C4-2B (cell line): ENCODE measurements at regions not wholly inside any gene's neighbourhood (a gene's known extent, or its start where the extent isn't known, plus 50 kb on each side); places are given as distances from the start of the nearest gene placed in this dataset.

Experiments
- ZFX ChIP-seq: fragments of 450-650 bp; IDR thresholded peaks from 2 replicates; pipeline ENCODE4 v1.6.1; 2017
- TF ChIP-seq, protein P1 (sequence below): fragments of 450-650 bp; conservative IDR thresholded peaks from 2 replicates; pipeline ENCODE4 v1.5.1; 2017; ENCODE audit warnings: mild to moderate bottlenecking

DNA sequence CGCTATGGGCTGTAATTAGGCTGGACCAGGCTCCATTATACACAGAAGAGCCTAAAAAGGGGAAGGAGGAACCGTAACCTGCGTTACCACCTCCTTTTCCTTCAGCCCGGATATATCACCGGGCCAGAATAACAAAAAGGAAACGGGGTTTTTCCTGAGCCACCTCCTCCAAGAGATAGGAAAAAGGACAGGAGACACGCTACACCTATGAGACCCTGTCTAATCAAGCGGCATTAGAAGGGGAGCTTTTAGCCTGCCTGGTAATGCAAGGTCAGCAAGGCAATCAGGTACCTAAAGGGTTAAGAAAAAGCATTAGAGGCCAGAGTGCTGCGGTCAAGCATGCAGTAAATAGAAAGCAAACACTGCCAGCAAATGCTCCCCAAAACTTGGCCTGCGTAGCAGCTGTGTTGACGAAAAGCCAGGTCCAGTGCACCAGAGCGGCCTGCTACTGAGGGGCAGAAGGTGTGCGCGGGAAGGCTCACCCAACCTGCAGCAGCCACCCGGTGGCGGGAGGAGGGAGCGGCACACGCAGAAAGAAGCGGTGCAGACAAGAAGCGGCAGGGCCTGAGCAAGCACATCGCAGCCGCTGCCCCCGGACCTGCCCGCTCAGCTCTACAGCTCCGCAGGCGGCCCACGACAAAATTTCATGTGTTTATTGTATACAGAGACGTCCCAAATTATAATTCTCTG is 1466.1 kb downstream of the UQCRFS1 start:
- TF ChIP-seq, protein P1, sequence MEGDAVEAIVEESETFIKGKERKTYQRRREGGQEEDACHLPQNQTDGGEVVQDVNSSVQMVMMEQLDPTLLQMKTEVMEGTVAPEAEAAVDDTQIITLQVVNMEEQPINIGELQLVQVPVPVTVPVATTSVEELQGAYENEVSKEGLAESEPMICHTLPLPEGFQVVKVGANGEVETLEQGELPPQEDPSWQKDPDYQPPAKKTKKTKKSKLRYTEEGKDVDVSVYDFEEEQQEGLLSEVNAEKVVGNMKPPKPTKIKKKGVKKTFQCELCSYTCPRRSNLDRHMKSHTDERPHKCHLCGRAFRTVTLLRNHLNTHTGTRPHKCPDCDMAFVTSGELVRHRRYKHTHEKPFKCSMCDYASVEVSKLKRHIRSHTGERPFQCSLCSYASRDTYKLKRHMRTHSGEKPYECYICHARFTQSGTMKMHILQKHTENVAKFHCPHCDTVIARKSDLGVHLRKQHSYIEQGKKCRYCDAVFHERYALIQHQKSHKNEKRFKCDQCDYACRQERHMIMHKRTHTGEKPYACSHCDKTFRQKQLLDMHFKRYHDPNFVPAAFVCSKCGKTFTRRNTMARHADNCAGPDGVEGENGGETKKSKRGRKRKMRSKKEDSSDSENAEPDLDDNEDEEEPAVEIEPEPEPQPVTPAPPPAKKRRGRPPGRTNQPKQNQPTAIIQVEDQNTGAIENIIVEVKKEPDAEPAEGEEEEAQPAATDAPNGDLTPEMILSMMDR, result no peak; the same call in 1 of the 2 replicates
- TF ChIP-seq ZFX, result no peak
